Caco-2 (cell line): ENCODE measurements at regions not wholly inside any gene's neighbourhood (a gene's known extent, or its start where the extent isn't known, plus 50 kb on each side); places are given as distances from the start of the nearest gene placed in this dataset.
"Not testable (repeated sequence)": the region's sequence is repeated elsewhere in the genome, so short reads cannot be mapped to it uniquely, and the experiment has no call there.

ENCODE experiments used
- BruUV-seq: library from RNA; stranded (reverse); fragments of 400-500 nt; replicated peaks from 2 replicates; lab custom pipeline; 2021; lab: Mats Ljungman, UMichigan
- CTCF ChIA-PET: fragments of 300-600 bp; sonication (Branson Sonifier 250); formaldehyde crosslinking; loops from one replicate; lab custom pipeline; 2022; ENCODE audit warnings: antibody characterized with exemption; lab: Charles Lee
- POLR2A ChIA-PET: fragments of 300-600 bp; sonication (Branson Sonifier 250); formaldehyde crosslinking; loops from one replicate; lab custom pipeline; 2022; ENCODE audit warnings: antibody characterized with exemption; lab: Charles Lee
- DNase-seq, 2 experiments: peaks; one replicate each; pipeline versions ENCODE4 v3.0.0 to v3.0.0-alpha.2; 2020 to 2022
- H3K27me3 ChIP-seq: replicated peaks from 2 replicates; pipeline ENCODE4 v1.6.0; 2011; ENCODE audit warnings: low read length; ENCODE audit not compliant: control insufficient read depth, insufficient read depth
- H3K36me3 ChIP-seq: 2 replicates; pipeline ENCODE4 v1.5.1; 2011; ENCODE audit warnings: low read length; ENCODE audit not compliant: control insufficient read depth, insufficient read depth
- H3K4me1 ChIP-seq: fragments of 250-450 bp; sonication (Bioruptor Pico); 2 replicates; pipeline ENCODE4 v1.5.1; 2020; ENCODE audit warnings: mild to moderate bottlenecking
- H3K4me3 ChIP-seq: 2 replicates; pipeline ENCODE4 v1.5.1; 2011; ENCODE audit warnings: low read depth, mild to moderate bottlenecking, control low read depth, low read length
- H3K9me3 ChIP-seq: fragments of 250-450 bp; sonication (Bioruptor Pico); 2 replicates; pipeline ENCODE4 v1.5.1; 2020; ENCODE audit warnings: mild to moderate bottlenecking, moderate library complexity
- H3K27ac Mint-ChIP-seq: one replicate; pipeline ENCODE4 v1.8.0; 2022; ENCODE audit warnings: mixed read lengths; ENCODE audit not compliant: unreplicated experiment
- H3K27me3 Mint-ChIP-seq: one replicate; pipeline ENCODE4 v1.8.0; 2022; ENCODE audit warnings: mixed read lengths; ENCODE audit not compliant: insufficient read depth, unreplicated experiment
- H3K36me3 Mint-ChIP-seq: one replicate; pipeline ENCODE4 v1.8.0; 2022; ENCODE audit warnings: mild to moderate bottlenecking, mixed read lengths; ENCODE audit not compliant: insufficient read depth, unreplicated experiment
- H3K4me1 Mint-ChIP-seq: one replicate; pipeline ENCODE4 v1.8.0; 2022; ENCODE audit warnings: low read depth, mixed read lengths; ENCODE audit not compliant: unreplicated experiment
- H3K4me3 Mint-ChIP-seq: one replicate; pipeline ENCODE4 v1.8.0; 2022; ENCODE audit warnings: mild to moderate bottlenecking, moderate library complexity, mixed read lengths; ENCODE audit not compliant: unreplicated experiment
- H3K9me3 Mint-ChIP-seq: one replicate; pipeline ENCODE4 v1.8.0; 2022; ENCODE audit warnings: mixed read lengths; ENCODE audit not compliant: unreplicated experiment
- intact Hi-C: fragments of 100-400 bp; cut with micrococcal nuclease; formaldehyde crosslinking; loops from one replicate; pipeline ENCODE4 v1.10.0; 2022; ENCODE audit not compliant: unreplicated experiment
- TF ChIP-seq, protein P1 (sequence below), 2 experiments: fragments of 200-600 bp in 1 of 2; IDR thresholded peaks; 1 replicate in 1 of 2; 2 replicates in 1 of 2; pipeline versions ENCODE4 v1.5.1 to v1.8.0; 2011 to 2022; ENCODE audit warnings: antibody characterized with exemption in 1 of 2, control low read depth in 1 of 2, inconsistent platforms in 1 of 2, low read depth in 1 of 2, low read length in 1 of 2, mild to moderate bottlenecking in 1 of 2, moderate library complexity in 1 of 2; ENCODE audit not compliant: insufficient read depth in 1 of 2, severe bottlenecking in 1 of 2, unreplicated experiment in 1 of 2

DNA sequence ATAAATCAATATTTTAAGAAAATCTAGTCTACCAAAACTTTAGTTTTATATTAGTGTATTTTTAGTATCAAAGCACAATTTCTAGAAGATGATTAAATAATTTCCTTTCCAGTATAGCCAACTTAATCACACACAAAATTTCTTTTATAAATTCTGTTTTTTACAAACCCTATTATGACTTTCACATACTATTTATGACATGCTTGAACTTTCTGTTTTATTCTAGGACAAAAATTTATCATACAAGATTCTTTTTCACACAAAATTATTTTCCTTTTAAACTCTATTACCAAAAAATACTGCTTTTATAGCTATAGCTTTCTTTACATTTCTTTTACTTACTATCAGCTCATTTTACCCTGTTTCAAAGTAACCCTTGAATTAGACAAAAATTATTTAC, 149.5 kb downstream of the OR13H1 start:
- ChIA-PET POLR2A (no interaction called here), CTCF (no interaction called here)
- no TSS peak for BruUV-seq
- intact Hi-C loops: no loop called here
- Mint-ChIP-seq H3K27me3 (no peaks in the 10 kb centered on the region), H3K27ac (no peak overlapping the region), H3K4me3 (no peak overlapping the region), H3K36me3 (no peaks in the 10 kb centered on the region), H3K9me3 (peaks cover 14% of the 10 kb centered on the region), H3K4me1 (no peaks in the 10 kb centered on the region)
- TF ChIP-seq, protein P1, sequence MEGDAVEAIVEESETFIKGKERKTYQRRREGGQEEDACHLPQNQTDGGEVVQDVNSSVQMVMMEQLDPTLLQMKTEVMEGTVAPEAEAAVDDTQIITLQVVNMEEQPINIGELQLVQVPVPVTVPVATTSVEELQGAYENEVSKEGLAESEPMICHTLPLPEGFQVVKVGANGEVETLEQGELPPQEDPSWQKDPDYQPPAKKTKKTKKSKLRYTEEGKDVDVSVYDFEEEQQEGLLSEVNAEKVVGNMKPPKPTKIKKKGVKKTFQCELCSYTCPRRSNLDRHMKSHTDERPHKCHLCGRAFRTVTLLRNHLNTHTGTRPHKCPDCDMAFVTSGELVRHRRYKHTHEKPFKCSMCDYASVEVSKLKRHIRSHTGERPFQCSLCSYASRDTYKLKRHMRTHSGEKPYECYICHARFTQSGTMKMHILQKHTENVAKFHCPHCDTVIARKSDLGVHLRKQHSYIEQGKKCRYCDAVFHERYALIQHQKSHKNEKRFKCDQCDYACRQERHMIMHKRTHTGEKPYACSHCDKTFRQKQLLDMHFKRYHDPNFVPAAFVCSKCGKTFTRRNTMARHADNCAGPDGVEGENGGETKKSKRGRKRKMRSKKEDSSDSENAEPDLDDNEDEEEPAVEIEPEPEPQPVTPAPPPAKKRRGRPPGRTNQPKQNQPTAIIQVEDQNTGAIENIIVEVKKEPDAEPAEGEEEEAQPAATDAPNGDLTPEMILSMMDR (IDR thresholded peaks at IDR 0.05; ENCODE audit: insufficient read depth in 1 of 2, low read depth in 1 of 2, low read length in 1 of 2, severe bottlenecking in 1 of 2, unreplicated experiment in 1 of 2): no peak
- no peaks in the 10 kb centered on the region for H3K4me1 ChIP-seq
- H3K27me3 ChIP-seq: no peaks in the 10 kb centered on the region
- H3K4me3 ChIP-seq: no peak overlapping the region
- no peak for DNase-seq
- H3K9me3 ChIP-seq: no peaks in the 10 kb centered on the region
- no peaks in the 10 kb centered on the region for H3K36me3 ChIP-seq

DNA sequence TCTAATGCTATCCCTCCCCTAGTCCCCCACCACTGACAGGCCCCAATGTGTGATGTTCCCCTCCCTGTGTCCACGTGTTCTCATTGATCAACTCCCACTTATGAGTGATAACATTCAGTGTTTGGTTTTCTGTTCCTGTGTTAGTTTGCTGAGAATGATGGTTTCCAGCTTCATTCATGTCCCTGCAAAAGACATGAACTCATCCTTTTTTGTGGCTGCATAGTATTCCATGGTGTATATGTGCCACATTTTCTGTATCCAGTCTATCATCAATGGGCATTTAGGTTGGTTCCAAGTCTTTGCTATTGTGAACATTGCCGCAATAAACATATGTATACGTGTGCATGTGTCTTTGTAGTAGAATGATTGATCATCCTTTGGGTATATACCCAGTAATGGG, 153.1 kb downstream of the OR13H1 start:
- BruUV-seq, H3K36me3 Mint-ChIP-seq, H3K4me3 ChIP-seq, H3K4me1 ChIP-seq, H3K9me3 Mint-ChIP-seq, H3K4me3 Mint-ChIP-seq, CTCF ChIA-PET, intact Hi-C loops, H3K27me3 ChIP-seq, H3K4me1 Mint-ChIP-seq, H3K36me3 ChIP-seq, H3K9me3 ChIP-seq, DNase-seq, H3K27me3 Mint-ChIP-seq, H3K27ac Mint-ChIP-seq: not testable (repeated sequence)
- POLR2A ChIA-PET: interaction anchor here (0.6 kb wide), 1 partner anchor 1332 kb away, joined by 4 read pairs; no protein-coding TSS in a partner anchor

DNA sequence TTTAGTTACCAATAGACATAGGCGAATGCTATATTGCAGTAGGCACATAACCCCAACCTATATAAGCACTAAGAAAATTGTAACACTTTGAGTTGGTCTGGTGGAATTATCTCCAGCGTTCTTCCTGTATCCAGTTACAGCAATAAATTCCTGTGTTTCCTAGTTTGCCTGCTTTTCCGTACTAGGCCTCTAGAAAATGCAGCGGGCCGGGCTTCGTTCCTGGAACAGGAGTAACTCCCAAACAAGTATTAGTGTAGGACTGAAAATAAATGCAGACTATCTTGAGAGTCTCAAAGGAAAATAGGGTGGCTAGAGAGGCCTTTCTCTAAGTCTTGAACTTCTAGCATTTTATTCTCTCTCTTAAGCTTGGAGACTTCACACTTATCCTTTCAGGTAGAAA, 159.8 kb downstream of the OR13H1 start:
- Mint-ChIP-seq H3K4me3 (no peak overlapping the region), H3K36me3 (no peaks in the 10 kb centered on the region), H3K27ac (no peak overlapping the region), H3K9me3 (no peaks in the 10 kb centered on the region), H3K27me3 (no peaks in the 10 kb centered on the region), H3K4me1 (no peaks in the 10 kb centered on the region)
- Histone ChIP-seq H3K4me1 (no peaks in the 10 kb centered on the region), H3K9me3 (no peaks in the 10 kb centered on the region), H3K36me3 (no peaks in the 10 kb centered on the region), H3K4me3 (no peak overlapping the region), H3K27me3 (no peaks in the 10 kb centered on the region)
- intact Hi-C loops: no loop called here
- no TSS peak for BruUV-seq
- CTCF ChIA-PET: no interaction called here
- POLR2A ChIA-PET: no interaction called here
- no peak for DNase-seq
- TF ChIP-seq, protein P1 (IDR thresholded peaks at IDR 0.05; ENCODE audit: insufficient read depth in 1 of 2, low read depth in 1 of 2, low read length in 1 of 2, severe bottlenecking in 1 of 2, unreplicated experiment in 1 of 2): no peak

DNA sequence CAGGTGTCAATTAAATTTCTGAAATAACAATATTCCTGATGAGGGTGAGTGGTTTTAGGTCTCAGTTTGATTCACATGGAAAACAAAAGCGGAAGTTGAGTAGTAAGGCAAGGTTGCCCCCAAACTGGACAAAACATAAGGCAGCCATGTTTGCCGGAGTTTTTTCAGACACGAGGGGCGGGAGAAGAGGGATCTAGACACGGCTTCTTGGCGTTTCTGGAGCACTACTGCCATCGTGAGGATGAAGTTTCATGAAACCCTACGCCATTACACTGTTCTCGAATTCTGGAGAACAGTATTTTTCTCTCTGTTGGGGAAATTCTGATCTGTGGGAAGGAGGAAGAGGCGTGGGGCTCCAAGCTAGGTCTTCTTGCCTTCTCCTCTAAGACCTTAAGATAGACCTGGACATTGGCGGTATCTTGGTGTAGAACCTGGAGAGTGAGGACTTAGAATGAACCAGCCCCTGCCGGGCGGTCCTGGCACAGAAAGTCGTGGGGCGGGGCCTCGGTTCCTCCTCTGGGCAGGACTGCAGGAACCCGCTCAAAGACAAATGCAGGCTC, 160.3 kb downstream of the OR13H1 start:
- ChIA-PET CTCF (no interaction called here), POLR2A (no interaction called here)
- TF ChIP-seq, protein P1 (IDR thresholded peaks at IDR 0.05; ENCODE audit: insufficient read depth in 1 of 2, low read depth in 1 of 2, low read length in 1 of 2, severe bottlenecking in 1 of 2, unreplicated experiment in 1 of 2): no peak
- H3K9me3 ChIP-seq: no peaks in the 10 kb centered on the region
- H3K9me3 Mint-ChIP-seq: no peaks in the 10 kb centered on the region
- DNase-seq: no peak
- no TSS peak for BruUV-seq
- intact Hi-C loops: no loop called here
- H3K27me3 Mint-ChIP-seq: no peaks in the 10 kb centered on the region
- H3K4me1 ChIP-seq: no peaks in the 10 kb centered on the region
- no peaks in the 10 kb centered on the region for H3K36me3 ChIP-seq
- no peaks in the 10 kb centered on the region for H3K4me1 Mint-ChIP-seq
- no peaks in the 10 kb centered on the region for H3K36me3 Mint-ChIP-seq
- H3K4me3 ChIP-seq: no peak overlapping the region
- no peak overlapping the region for H3K4me3 Mint-ChIP-seq
- no peak overlapping the region for H3K27ac Mint-ChIP-seq
- no peaks in the 10 kb centered on the region for H3K27me3 ChIP-seq
